OCI-LY1 (cell line): ENCODE measurements at regions not wholly inside any gene's neighbourhood (a gene's known extent, or its start where the extent isn't known, plus 50 kb on each side); places are given as distances from the start of the nearest gene placed in this dataset.

Experiments
- H2AFZ ChIP-seq: fragments of 200-600 bp; sonication (generic), shearing (Covaris generic); 2 replicates; pipeline ENCODE4 v1.6.0; 2014; ENCODE audit warnings: antibody characterized with exemption, mild to moderate bottlenecking, low read length
- H3F3A ChIP-seq: fragments of 200-600 bp; sonication (generic), shearing (Covaris generic); 2 replicates; pipeline ENCODE4 v1.6.0; 2014; ENCODE audit warnings: mild to moderate bottlenecking, antibody characterized with exemption, low read length, moderate library complexity; ENCODE audit not compliant: insufficient read depth
- H3K27ac ChIP-seq: fragments of 200-600 bp; sonication (generic); 2 replicates; pipeline ENCODE4 v1.5.1; 2014; ENCODE audit warnings: low read length, mixed run types, mild to moderate bottlenecking, low read depth; ENCODE audit not compliant: poor library complexity, severe bottlenecking
- H3K27me3 ChIP-seq: fragments of 200-600 bp; sonication (generic); 2 replicates; pipeline ENCODE4 v1.6.0; 2014; ENCODE audit warnings: antibody characterized with exemption, mild to moderate bottlenecking, low read length, moderate library complexity; ENCODE audit not compliant: insufficient read depth
- H3K36me3 ChIP-seq: fragments of 200-600 bp; sonication (generic); 2 replicates; pipeline ENCODE4 v1.6.1; 2014; ENCODE audit warnings: mild to moderate bottlenecking, antibody characterized with exemption, low read length, moderate library complexity, mixed read lengths; ENCODE audit not compliant: insufficient read depth
- H3K4me1 ChIP-seq: fragments of 200-600 bp; sonication (generic); 2 replicates; pipeline ENCODE4 v1.5.1; 2014; ENCODE audit warnings: mild to moderate bottlenecking, low read length, moderate library complexity; ENCODE audit not compliant: insufficient read depth, severe bottlenecking
- H3K4me2 ChIP-seq: fragments of 200-600 bp; sonication (generic), shearing (Covaris generic); 2 replicates; pipeline ENCODE4 v1.6.1; 2014; ENCODE audit warnings: low read length
- H3K4me3 ChIP-seq: fragments of 200-600 bp; sonication (generic); 2 replicates; pipeline ENCODE4 v1.5.1; 2014; ENCODE audit warnings: low read length, low read depth, mild to moderate bottlenecking, mixed read lengths; ENCODE audit not compliant: poor library complexity, severe bottlenecking
- H3K79me2 ChIP-seq: fragments of 200-600 bp; shearing (Covaris generic); 2 replicates; pipeline ENCODE4 v1.6.1; 2016; ENCODE audit warnings: mixed run types, low read length, mixed read lengths; ENCODE audit not compliant: insufficient read depth
- H3K9ac ChIP-seq: fragments of 200-600 bp; sonication (generic), shearing (Covaris generic); 2 replicates; pipeline ENCODE4 v1.6.1; 2014; ENCODE audit warnings: mild to moderate bottlenecking, low read length, mixed read lengths
- H3K9me2 ChIP-seq: fragments of 200-600 bp; sonication (generic), shearing (Covaris generic); 2 replicates; pipeline ENCODE4 v1.6.1; 2014; ENCODE audit warnings: low read depth, mild to moderate bottlenecking, low read length, mixed read lengths
- H3K9me3 ChIP-seq: fragments of 200-600 bp; shearing (Covaris generic); 2 replicates; pipeline ENCODE4 v1.6.1; 2014; ENCODE audit warnings: low read length, mixed read lengths
- H4K20me1 ChIP-seq: fragments of 200-600 bp; sonication (generic), shearing (Covaris generic); 2 replicates; pipeline ENCODE4 v1.6.0; 2016; ENCODE audit warnings: mild to moderate bottlenecking, low read length; ENCODE audit not compliant: insufficient read depth
- CTCF ChIP-seq: fragments of 200-600 bp; sonication (generic), shearing (Covaris generic); IDR thresholded peaks from 2 replicates; pipeline ENCODE4 v1.5.1; 2017; ENCODE audit warnings: mild to moderate bottlenecking, antibody characterized with exemption, low read length, moderate library complexity, mixed read lengths
- EZH2 ChIP-seq: fragments of 200-600 bp; sonication (generic), shearing (Covaris generic); IDR thresholded peaks from 2 replicates; pipeline ENCODE4 v1.8.0; 2017; ENCODE audit warnings: borderline replicate concordance, mixed run types, mild to moderate bottlenecking, antibody characterized with exemption, low read length, moderate library complexity, mixed read lengths

- H4K20me1 ChIP-seq = no peaks in the 10 kb centered on the region
- no peaks in the 10 kb centered on the region for H3K9me3 ChIP-seq
- no peaks in the 10 kb centered on the region for H3K4me1 ChIP-seq
- H3K27me3 ChIP-seq = no peaks in the 10 kb centered on the region
- no peaks in the 10 kb centered on the region for H3K9me2 ChIP-seq
- H3K4me2 ChIP-seq = no peak overlapping the region
- H3K79me2 ChIP-seq = no peaks in the 10 kb centered on the region
- no peak overlapping the region for H2AFZ ChIP-seq
- H3K27ac ChIP-seq = no peak overlapping the region
- no peak overlapping the region for H3K4me3 ChIP-seq
- no peaks in the 10 kb centered on the region for H3F3A ChIP-seq
- no peak overlapping the region for H3K9ac ChIP-seq
- no peaks in the 10 kb centered on the region for H3K36me3 ChIP-seq
- TF ChIP-seq CTCF (no peak), EZH2 (no peak)
These were observed 398.0 kb downstream of the NPIPA8 start for GRCh38 chr16:17938546-17938945.

GRCh38 chr16:17936766-17937402 is 399.7 kb downstream of the NPIPA8 start:
- no peaks in the 10 kb centered on the region for H3K4me1 ChIP-seq
- H3K9me3 ChIP-seq = no peaks in the 10 kb centered on the region
- no peak for TF ChIP-seq EZH2
- no peak for TF ChIP-seq CTCF

GRCh38 chr16:17930280-17930679 is 406.3 kb downstream of the NPIPA8 start:
- Histone ChIP-seq H3K4me1 (no peaks in the 10 kb centered on the region), H3K79me2 (no peaks in the 10 kb centered on the region), H3K27me3 (no peaks in the 10 kb centered on the region), H3K9me2 (no peaks in the 10 kb centered on the region), H4K20me1 (no peaks in the 10 kb centered on the region), H3K4me2 (no peak overlapping the region), H2AFZ (no peak overlapping the region), H3K4me3 (no peak overlapping the region), H3F3A (no peaks in the 10 kb centered on the region), H3K9me3 (no peaks in the 10 kb centered on the region), H3K27ac (no peak overlapping the region), H3K36me3 (no peaks in the 10 kb centered on the region), H3K9ac (no peak overlapping the region)
- TF ChIP-seq CTCF (no peak), EZH2 (no peak)

More at GRCh38 chr16:17936766-17937402, 399.7 kb downstream of the NPIPA8 start:
- Histone ChIP-seq H3K9me2 (no peaks in the 10 kb centered on the region), H2AFZ (no peak overlapping the region), H3K27ac (no peak overlapping the region), H3K4me3 (no peak overlapping the region), H3K27me3 (no peaks in the 10 kb centered on the region), H3K9ac (no peak overlapping the region), H3K4me2 (no peak overlapping the region), H3K36me3 (no peaks in the 10 kb centered on the region), H4K20me1 (no peaks in the 10 kb centered on the region), H3K79me2 (no peaks in the 10 kb centered on the region), H3F3A (no peaks in the 10 kb centered on the region)
